HCT116 (cell line): ENCODE measurements at regions not wholly inside any gene's neighbourhood (a gene's known extent, or its start where the extent isn't known, plus 50 kb on each side); places are given as distances from the start of the nearest gene placed in this dataset.

Experiments
- ATAC-seq: fragments of 200-7000 bp; cut with Tn5 transposase; 2 replicates; pipeline ENCODE4 v1.9.1; 2020; ENCODE audit warnings: mild to moderate bottlenecking, moderate library complexity
- BruUV-seq: library from RNA; stranded (reverse); fragments of 400-500 nt; replicated peaks from 2 replicates; lab custom pipeline; 2021; lab: Mats Ljungman, UMichigan
- CTCF ChIA-PET: fragments of 300-600 bp; sonication (Branson Sonifier 250); formaldehyde crosslinking; loops from one replicate; lab custom pipeline; 2021; ENCODE audit warnings: antibody characterized with exemption; lab: Charles Lee
- POLR2A ChIA-PET: fragments of 300-600, 350-600 bp; sonication (Branson Sonifier 250); formaldehyde crosslinking; loops from one replicate; lab custom pipeline; 2021; ENCODE audit warnings: antibody characterized with exemption; lab: Charles Lee
- RAD21 ChIA-PET, 2 experiments: fragments of 300-600 bp; sonication (Branson Sonifier 250); formaldehyde crosslinking; loops; one replicate each; lab custom pipeline; 2023; ENCODE audit warnings: low total read pairs in 2 of 2; ENCODE audit not compliant: uncharacterized antibody in 2 of 2, unreplicated experiment in 2 of 2, low non-redundant PET in 1 of 2; lab: Charles Lee
- DNase-seq: peaks from one replicate; pipeline ENCODE4 v3.0.0-alpha.2; 2010; ENCODE audit warnings: low read depth, low spot score
- H2AFZ ChIP-seq: fragments of 200-600 bp; shearing (Covaris generic), sonication (generic); 2 replicates; pipeline ENCODE4 v1.6.1; 2017; ENCODE audit warnings: low read depth, mixed run types, mixed read lengths, antibody characterized with exemption, low read length; ENCODE audit not compliant: poor library complexity, severe bottlenecking
- H3K27ac ChIP-seq: 2 replicates; pipeline ENCODE4 v1.5.1; 2012; ENCODE audit warnings: low read depth, low read length
- H3K27me3 ChIP-seq: fragments of 200-600 bp; sonication (generic); 2 replicates; pipeline ENCODE4 v1.6.1; 2016; ENCODE audit warnings: mixed run types, low read length, mixed read lengths; ENCODE audit not compliant: insufficient read depth
- H3K36me3 ChIP-seq, 2 experiments: fragments of 200-500 bp in 1 of 2; fragments of 200-600 bp in 1 of 2; sonication (Bioruptor generic) in 1 of 2; sonication (generic) in 1 of 2; 2 replicates each; pipeline versions ENCODE4 v1.5.1 to v1.6.1; 2014 to 2016; ENCODE audit warnings: low read length in 2 of 2, inconsistent platforms in 1 of 2, mixed read lengths in 1 of 2, mixed run types in 1 of 2; ENCODE audit not compliant: insufficient read depth in 2 of 2, control insufficient read depth in 1 of 2
- H3K4me1 ChIP-seq, 2 experiments: fragments of 200-600 bp in 1 of 2; sonication (generic) in 1 of 2; 2 replicates each; pipeline versions ENCODE4 v1.5.1 to v1.6.1; 2012 to 2017; ENCODE audit warnings: low read length in 2 of 2, inconsistent platforms in 1 of 2, mild to moderate bottlenecking in 1 of 2, mixed read lengths in 1 of 2, mixed run types in 1 of 2, moderate library complexity in 1 of 2; ENCODE audit not compliant: insufficient read depth in 2 of 2, control insufficient read depth in 1 of 2
- H3K4me2 ChIP-seq: fragments of 200-600 bp; sonication (generic); 2 replicates; pipeline ENCODE4 v1.6.1; 2017; ENCODE audit warnings: mixed run types, low read length, mixed read lengths
- H3K4me3 ChIP-seq, 2 experiments: fragments of 200-600 bp in 1 of 2; sonication (generic) in 1 of 2; replicated peaks in 1 of 2; 2 replicates each; pipeline ENCODE4 v1.5.1; 2011 to 2016; ENCODE audit warnings: low read length in 2 of 2, control low read depth in 1 of 2, low read depth in 1 of 2, mild to moderate bottlenecking in 1 of 2, mixed read lengths in 1 of 2, mixed run types in 1 of 2
- H3K79me2 ChIP-seq: fragments of 200-600 bp; sonication (generic); 2 replicates; pipeline ENCODE4 v1.6.1; 2017; ENCODE audit warnings: mild to moderate bottlenecking, mixed run types, low read length, moderate library complexity, mixed read lengths; ENCODE audit not compliant: insufficient read depth
- H3K9ac ChIP-seq: fragments of 200-600 bp; sonication (generic); 2 replicates; pipeline ENCODE4 v1.6.1; 2016; ENCODE audit warnings: low read length, mixed read lengths
- H3K9me2 ChIP-seq: fragments of 200-600 bp; sonication (generic), shearing (Covaris generic); 2 replicates; pipeline ENCODE4 v1.6.1; 2017; ENCODE audit warnings: mixed run types, mild to moderate bottlenecking, moderate library complexity; ENCODE audit not compliant: insufficient read depth
- H3K9me3 ChIP-seq, 2 experiments: fragments of 200-500 bp in 1 of 2; fragments of 200-600 bp in 1 of 2; sonication (Bioruptor generic) in 1 of 2; sonication (generic) in 1 of 2; 2 replicates each; pipeline ENCODE4 v1.6.1; 2014 to 2017; ENCODE audit warnings: low read length in 2 of 2, mixed read lengths in 2 of 2, inconsistent platforms in 1 of 2, low read depth in 1 of 2, mild to moderate bottlenecking in 1 of 2, mixed run types in 1 of 2, moderate library complexity in 1 of 2; ENCODE audit not compliant: control insufficient read depth in 1 of 2, insufficient read depth in 1 of 2
- H4K20me1 ChIP-seq: fragments of 200-600 bp; sonication (generic), shearing (Covaris generic); 2 replicates; pipeline ENCODE4 v1.6.1; 2017; ENCODE audit warnings: mixed run types, mild to moderate bottlenecking, moderate library complexity; ENCODE audit not compliant: insufficient read depth
- CBX3 ChIP-seq: IDR thresholded peaks from 2 replicates; pipeline ENCODE4 v1.6.1; 2012; ENCODE audit warnings: low read depth
- CEBPB ChIP-seq: IDR thresholded peaks from 2 replicates; pipeline ENCODE4 v1.6.1; 2012; ENCODE audit warnings: low read depth
- EZH2 ChIP-seq: fragments of 200-600 bp; sonication (generic); IDR thresholded peaks from 2 replicates; pipeline ENCODE4 v1.6.1; 2017; ENCODE audit warnings: antibody characterized with exemption, mixed run types
- EZH2phosphoT487 ChIP-seq: fragments of 200-600 bp; IDR thresholded peaks from 2 replicates; pipeline ENCODE4 v1.6.1; 2018; ENCODE audit warnings: antibody characterized with exemption, borderline replicate concordance
- FOSL1 ChIP-seq: IDR thresholded peaks from 2 replicates; pipeline ENCODE4 v1.6.1; 2012; ENCODE audit warnings: low read depth
- JUND ChIP-seq: IDR thresholded peaks from 2 replicates; pipeline ENCODE4 v1.6.1; 2012
- POLR2A ChIP-seq: IDR thresholded peaks from 2 replicates; pipeline ENCODE4 v1.7.0; 2011; ENCODE audit warnings: borderline replicate concordance; ENCODE audit not compliant: insufficient read depth, insufficient read length; ENCODE audit errors: extremely low read depth
- SP1 ChIP-seq: IDR thresholded peaks from 2 replicates; pipeline ENCODE4 v1.6.1; 2012; ENCODE audit warnings: low read depth
- SRF ChIP-seq: IDR thresholded peaks from 2 replicates; pipeline ENCODE4 v1.6.1; 2012; ENCODE audit warnings: low read depth
- TCF7L2 ChIP-seq: IDR thresholded peaks from 2 replicates; pipeline ENCODE4 v1.7.0; 2011; ENCODE audit warnings: borderline replicate concordance, inconsistent platforms; ENCODE audit not compliant: insufficient read depth, insufficient read length; ENCODE audit errors: extremely low read depth
- ZFX ChIP-seq: fragments of 450-650 bp; IDR thresholded peaks from 2 replicates; pipeline ENCODE4 v1.6.1; 2017
- ZNF274 ChIP-seq: fragments of 200-500 bp; sonication (Bioruptor generic); IDR thresholded peaks from 2 replicates; pipeline ENCODE4 v1.6.1; 2014; ENCODE audit warnings: mild to moderate bottlenecking, low read depth, low read length, inconsistent platforms
- intact Hi-C: fragments of 100-400 bp; cut with micrococcal nuclease; formaldehyde crosslinking; loops from 2 replicates; pipeline ENCODE4 v1.10.0; 2022
- TF ChIP-seq, protein P1 (sequence below): IDR thresholded peaks from 2 replicates; pipeline ENCODE4 v1.6.1; 2012
- TF ChIP-seq, protein P2 (sequence below), 3 experiments: fragments of 200-600 bp in 1 of 3; sonication (generic) in 1 of 3; IDR thresholded peaks in 2 of 3; conservative IDR thresholded peaks in 1 of 3; 2 replicates each; pipeline ENCODE4 v1.5.1; 2012 to 2017; ENCODE audit warnings: low read depth in 2 of 3, low read length in 2 of 3, antibody characterized with exemption in 1 of 3, borderline replicate concordance in 1 of 3, control low read depth in 1 of 3, mild to moderate bottlenecking in 1 of 3, mixed read lengths in 1 of 3, mixed run types in 1 of 3, moderate library complexity in 1 of 3; ENCODE audit not compliant: insufficient read depth in 1 of 3
- TF ChIP-seq, protein P3 (sequence below): IDR thresholded peaks from 2 replicates; pipeline ENCODE4 v1.6.1; 2012
- TF ChIP-seq, protein P4 (sequence below): IDR thresholded peaks from 2 replicates; pipeline ENCODE4 v1.6.1; 2012; ENCODE audit warnings: low read depth

DNA sequence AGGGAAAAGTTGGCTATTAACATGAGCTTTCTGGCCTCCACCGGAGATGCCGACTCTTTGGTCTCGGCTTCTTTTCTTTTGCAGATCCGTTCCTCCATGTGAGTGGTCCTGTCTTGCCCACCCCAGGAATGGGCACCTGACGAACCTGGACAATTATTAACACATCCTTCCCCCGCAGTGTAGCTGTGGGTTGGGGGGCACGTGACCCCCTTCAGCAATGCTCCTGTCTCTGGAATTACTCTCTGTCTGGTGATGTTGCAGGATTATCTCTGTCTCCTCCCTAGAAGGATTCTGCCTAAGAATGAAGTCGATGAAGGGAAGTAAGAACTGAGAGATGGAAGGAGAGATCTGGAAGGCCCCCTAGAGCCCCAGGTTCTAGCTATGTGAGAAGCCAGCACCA lies 115.2 kb upstream of the NPAS2 start:
- Histone ChIP-seq H3K79me2 (no peaks in the 10 kb centered on the region), H3K9me2 (no peaks in the 10 kb centered on the region), H3K9ac (no peak overlapping the region), H3K9me3 (no peaks in the 10 kb centered on the region), H3K27me3 (no peaks in the 10 kb centered on the region), H4K20me1 (no peaks in the 10 kb centered on the region), H3K36me3 (no peaks in the 10 kb centered on the region), H2AFZ (no peak overlapping the region), H3K4me1 (no peaks in the 10 kb centered on the region), H3K4me2 (no peak overlapping the region), H3K27ac (no peak overlapping the region), H3K4me3 (no peak overlapping the region)
- intact Hi-C loops: no loop called here
- BruUV-seq: no TSS peak
- DNase-seq (no peak), ATAC-seq (no peak)
- ChIA-PET RAD21 (no interaction called here), CTCF (no interaction called here), POLR2A (no interaction called here)
- TF ChIP-seq FOSL1 (no peak), POLR2A (no peak), JUND (no peak), ZNF274 (no peak), CEBPB (no peak), EZH2phosphoT487 (no peak), CBX3 (no peak), EZH2 (no peak), TCF7L2 (no peak), SRF (no peak), SP1 (no peak), ZFX (no peak)
- TF ChIP-seq, protein P1, sequence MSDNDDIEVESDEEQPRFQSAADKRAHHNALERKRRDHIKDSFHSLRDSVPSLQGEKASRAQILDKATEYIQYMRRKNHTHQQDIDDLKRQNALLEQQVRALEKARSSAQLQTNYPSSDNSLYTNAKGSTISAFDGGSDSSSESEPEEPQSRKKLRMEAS: no peak
- TF ChIP-seq, protein P2, sequence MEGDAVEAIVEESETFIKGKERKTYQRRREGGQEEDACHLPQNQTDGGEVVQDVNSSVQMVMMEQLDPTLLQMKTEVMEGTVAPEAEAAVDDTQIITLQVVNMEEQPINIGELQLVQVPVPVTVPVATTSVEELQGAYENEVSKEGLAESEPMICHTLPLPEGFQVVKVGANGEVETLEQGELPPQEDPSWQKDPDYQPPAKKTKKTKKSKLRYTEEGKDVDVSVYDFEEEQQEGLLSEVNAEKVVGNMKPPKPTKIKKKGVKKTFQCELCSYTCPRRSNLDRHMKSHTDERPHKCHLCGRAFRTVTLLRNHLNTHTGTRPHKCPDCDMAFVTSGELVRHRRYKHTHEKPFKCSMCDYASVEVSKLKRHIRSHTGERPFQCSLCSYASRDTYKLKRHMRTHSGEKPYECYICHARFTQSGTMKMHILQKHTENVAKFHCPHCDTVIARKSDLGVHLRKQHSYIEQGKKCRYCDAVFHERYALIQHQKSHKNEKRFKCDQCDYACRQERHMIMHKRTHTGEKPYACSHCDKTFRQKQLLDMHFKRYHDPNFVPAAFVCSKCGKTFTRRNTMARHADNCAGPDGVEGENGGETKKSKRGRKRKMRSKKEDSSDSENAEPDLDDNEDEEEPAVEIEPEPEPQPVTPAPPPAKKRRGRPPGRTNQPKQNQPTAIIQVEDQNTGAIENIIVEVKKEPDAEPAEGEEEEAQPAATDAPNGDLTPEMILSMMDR (IDR thresholded peaks at IDR 0.05 in 2 of 3, conservative IDR thresholded peaks at IDR 0.05 in 1 of 3; ENCODE audit: borderline replicate concordance in 1 of 3, insufficient read depth in 1 of 3, low read depth in 2 of 3, low read length in 2 of 3): no peak
- TF ChIP-seq, protein P3, sequence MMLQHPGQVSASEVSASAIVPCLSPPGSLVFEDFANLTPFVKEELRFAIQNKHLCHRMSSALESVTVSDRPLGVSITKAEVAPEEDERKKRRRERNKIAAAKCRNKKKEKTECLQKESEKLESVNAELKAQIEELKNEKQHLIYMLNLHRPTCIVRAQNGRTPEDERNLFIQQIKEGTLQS: no peak
- TF ChIP-seq, protein P4, sequence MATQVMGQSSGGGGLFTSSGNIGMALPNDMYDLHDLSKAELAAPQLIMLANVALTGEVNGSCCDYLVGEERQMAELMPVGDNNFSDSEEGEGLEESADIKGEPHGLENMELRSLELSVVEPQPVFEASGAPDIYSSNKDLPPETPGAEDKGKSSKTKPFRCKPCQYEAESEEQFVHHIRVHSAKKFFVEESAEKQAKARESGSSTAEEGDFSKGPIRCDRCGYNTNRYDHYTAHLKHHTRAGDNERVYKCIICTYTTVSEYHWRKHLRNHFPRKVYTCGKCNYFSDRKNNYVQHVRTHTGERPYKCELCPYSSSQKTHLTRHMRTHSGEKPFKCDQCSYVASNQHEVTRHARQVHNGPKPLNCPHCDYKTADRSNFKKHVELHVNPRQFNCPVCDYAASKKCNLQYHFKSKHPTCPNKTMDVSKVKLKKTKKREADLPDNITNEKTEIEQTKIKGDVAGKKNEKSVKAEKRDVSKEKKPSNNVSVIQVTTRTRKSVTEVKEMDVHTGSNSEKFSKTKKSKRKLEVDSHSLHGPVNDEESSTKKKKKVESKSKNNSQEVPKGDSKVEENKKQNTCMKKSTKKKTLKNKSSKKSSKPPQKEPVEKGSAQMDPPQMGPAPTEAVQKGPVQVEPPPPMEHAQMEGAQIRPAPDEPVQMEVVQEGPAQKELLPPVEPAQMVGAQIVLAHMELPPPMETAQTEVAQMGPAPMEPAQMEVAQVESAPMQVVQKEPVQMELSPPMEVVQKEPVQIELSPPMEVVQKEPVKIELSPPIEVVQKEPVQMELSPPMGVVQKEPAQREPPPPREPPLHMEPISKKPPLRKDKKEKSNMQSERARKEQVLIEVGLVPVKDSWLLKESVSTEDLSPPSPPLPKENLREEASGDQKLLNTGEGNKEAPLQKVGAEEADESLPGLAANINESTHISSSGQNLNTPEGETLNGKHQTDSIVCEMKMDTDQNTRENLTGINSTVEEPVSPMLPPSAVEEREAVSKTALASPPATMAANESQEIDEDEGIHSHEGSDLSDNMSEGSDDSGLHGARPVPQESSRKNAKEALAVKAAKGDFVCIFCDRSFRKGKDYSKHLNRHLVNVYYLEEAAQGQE: no peak
